Retinal pigment epithelial cell (primary cell): ENCODE measurements at regions not wholly inside any gene's neighbourhood (a gene's known extent, or its start where the extent isn't known, plus 50 kb on each side); places are given as distances from the start of the nearest gene placed in this dataset.

Experiments used
- DNase-seq: peaks from one replicate; pipeline ENCODE4 v3.0.0-alpha.2; 2010; ENCODE audit warnings: low read depth
- H3K4me3 ChIP-seq: 2 replicates; pipeline ENCODE4 v1.5.1; 2011; ENCODE audit warnings: mild to moderate bottlenecking, low read length, control low read depth, moderate library complexity
- TF ChIP-seq, protein P1 (sequence below): conservative IDR thresholded peaks from 2 replicates; pipeline ENCODE4 v1.5.1; 2011; ENCODE audit warnings: low read depth, low read length, control low read depth, inconsistent platforms

DNA sequence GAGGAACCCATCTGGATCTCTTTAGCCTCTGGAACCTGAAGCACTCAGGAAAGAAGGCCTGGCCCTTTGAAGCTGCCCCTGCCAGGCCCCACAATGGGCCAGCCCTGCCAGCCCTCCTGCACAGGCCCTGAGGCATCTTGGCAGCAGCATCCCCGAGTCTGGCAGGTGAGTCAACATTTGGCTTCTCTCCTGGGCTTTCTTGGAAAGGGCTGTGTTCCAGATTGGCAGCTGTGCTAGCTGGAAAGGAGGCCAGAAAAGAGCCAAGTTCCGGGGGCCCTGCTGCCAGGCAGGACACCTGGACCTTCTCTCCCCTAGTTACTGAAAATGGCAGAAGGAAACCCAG, 187.2 kb downstream of the SHQ1 start:
- TF ChIP-seq, protein P1, sequence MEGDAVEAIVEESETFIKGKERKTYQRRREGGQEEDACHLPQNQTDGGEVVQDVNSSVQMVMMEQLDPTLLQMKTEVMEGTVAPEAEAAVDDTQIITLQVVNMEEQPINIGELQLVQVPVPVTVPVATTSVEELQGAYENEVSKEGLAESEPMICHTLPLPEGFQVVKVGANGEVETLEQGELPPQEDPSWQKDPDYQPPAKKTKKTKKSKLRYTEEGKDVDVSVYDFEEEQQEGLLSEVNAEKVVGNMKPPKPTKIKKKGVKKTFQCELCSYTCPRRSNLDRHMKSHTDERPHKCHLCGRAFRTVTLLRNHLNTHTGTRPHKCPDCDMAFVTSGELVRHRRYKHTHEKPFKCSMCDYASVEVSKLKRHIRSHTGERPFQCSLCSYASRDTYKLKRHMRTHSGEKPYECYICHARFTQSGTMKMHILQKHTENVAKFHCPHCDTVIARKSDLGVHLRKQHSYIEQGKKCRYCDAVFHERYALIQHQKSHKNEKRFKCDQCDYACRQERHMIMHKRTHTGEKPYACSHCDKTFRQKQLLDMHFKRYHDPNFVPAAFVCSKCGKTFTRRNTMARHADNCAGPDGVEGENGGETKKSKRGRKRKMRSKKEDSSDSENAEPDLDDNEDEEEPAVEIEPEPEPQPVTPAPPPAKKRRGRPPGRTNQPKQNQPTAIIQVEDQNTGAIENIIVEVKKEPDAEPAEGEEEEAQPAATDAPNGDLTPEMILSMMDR = no peak
- DNase-seq = peak; percentile 52
- H3K4me3 ChIP-seq = no peak overlapping the region

DNA sequence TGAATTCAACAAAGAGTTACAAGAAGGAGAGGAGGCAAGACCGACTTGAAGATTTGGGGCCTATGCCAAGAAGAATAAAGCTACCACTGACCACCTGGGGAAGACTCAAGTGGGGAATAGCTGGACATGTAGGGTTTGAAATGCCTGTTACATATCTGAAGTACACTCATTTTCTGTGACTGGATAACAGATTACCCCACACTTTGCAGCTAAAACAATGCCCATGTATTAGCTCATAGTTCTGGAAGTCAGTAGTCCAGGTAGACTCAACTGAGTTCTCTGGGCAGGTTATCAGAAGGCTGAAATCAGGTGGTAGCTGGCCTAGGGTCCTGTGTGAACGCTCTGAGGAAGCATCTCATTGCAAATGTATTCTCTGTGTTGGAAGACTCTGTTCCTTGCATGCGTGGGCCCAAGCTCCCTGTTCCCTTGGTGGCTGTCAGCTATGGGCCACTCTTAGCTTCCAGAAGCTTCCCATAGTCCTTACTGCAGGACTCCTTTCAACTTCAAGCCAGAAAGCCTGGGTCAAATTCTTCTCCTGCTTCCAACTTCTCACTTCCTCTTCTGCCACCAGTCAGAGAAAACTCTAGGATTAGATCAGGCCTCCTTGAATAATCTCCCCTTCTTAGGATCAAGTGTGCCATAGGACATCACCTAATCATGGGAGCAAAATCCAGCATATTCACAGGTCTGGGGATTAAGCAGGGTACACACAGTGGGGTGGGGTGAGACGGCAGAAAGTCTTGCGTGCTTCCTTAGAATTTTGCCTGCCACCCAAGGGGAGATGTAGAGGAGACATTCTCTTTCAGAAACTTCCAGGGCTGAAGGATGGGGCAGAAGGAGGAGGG, 187.8 kb downstream of the SHQ1 start:
- no peak for DNase-seq
- TF ChIP-seq, protein P1 = no peak
- no peak overlapping the region for H3K4me3 ChIP-seq

DNA sequence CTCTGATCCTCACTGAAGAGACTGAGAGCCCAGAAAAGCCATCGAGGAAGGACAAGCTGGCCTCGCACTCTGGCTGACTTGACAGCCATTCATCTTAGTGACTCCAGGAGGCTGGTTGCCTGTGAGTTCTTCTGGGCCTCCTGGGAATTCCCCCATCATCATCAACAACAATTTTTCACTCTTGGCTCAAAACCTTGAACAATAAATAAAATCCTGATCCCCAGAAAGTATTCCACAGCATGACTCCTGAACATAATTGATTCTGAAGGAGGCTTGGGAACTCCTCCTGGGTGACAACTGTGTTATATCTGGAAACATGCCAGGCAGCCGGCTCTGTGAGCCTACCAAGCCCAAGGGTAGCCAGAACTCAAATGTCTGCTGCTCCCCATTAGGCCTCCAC, 188.6 kb downstream of the SHQ1 start:
- TF ChIP-seq, protein P1 = no peak
- DNase-seq = no peak
- H3K4me3 ChIP-seq = no peak overlapping the region

DNA sequence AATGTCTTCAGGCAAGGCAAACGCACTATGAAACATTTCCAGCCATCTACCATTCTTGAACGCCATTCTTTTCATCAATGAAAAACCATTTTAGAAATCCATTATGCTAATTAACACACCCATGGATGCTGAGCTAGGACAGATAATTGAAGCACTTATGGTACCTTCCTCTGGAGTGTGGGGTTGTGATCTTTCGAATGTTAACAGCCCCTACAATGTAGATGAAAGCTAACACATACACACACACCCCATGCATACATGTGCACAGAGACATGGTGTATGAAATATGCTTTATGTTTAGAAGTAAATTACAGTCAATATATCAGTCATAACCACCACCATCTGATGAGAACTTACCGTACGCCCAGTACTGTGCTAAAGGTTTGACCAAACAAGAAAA, 189.1 kb downstream of the SHQ1 start:
- TF ChIP-seq, protein P1 = no peak
- H3K4me3 ChIP-seq = no peak overlapping the region
- no peak for DNase-seq

DNA sequence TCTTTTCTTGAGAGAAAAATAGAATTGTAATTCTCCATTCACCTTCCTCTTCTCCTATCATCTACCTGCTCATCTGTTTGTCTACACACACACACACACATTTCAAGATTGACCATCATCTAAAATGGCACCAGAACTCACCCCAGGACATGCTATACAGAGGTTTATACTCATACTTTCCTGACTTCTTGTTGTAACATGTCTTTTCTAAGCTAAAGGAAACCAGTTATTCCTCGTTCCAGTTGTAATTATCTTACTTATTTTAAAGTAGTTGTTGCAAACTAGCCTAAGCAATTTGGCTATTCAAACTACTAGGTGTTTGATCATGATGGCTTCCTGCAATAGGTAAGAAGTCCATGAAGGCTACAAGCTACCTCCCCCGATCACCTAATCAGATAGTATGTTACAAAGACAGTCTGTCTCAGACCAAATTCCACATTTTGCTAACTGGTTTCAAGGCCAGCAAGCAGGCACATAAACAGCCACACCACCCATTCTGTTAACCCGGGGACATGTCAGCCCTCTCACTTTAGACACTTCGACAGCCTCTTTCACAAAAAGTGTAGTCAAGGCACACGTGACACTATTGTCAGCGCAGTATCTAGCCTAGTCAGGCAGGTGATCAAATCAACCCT, 189.7 kb downstream of the SHQ1 start:
- TF ChIP-seq, protein P1 = no peak
- DNase-seq = no peak
- H3K4me3 ChIP-seq = no peak overlapping the region

DNA sequence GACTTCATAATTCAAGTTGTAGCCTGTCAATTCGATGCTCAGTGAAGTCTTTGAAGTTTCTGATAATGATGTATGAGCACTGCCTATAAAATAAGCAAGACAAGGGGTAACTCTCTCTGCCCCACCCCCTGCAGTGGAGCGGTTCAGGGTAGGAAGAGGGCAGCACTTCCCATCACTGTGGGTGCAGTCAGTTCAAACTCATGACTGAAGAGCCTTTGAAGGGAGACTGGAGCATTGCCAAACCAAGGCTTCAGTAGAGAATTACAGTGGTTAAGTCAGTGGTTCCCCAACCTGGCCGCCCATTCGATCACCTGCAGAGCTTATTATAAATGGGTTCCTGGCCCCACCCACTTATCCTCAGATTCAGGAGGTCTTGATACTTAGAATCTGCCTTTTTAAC, 190.6 kb downstream of the SHQ1 start:
- TF ChIP-seq, protein P1 = no peak
- DNase-seq = peak; percentile 12
- no peak overlapping the region for H3K4me3 ChIP-seq

DNA sequence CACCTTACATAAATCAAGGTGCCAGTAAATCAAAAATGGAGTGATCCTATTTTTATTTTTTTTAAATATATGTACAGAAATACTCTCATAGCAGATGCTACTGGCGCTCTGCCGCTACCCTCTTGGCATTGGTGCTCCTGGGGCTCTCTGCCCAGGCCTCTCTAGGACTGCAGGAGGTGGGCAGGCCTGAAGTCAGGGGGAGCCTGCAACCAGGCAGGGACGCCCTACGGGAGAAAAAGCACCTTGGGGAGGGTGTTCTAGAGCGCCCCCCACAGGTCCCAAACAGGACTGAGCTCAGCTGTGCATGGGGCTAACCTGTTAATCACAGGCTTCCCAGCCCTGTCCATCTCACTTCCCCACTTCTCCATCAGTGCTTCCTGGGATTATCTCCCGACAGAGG, 192.5 kb downstream of the SHQ1 start:
- TF ChIP-seq, protein P1 = peak; percentile 29
- no peak overlapping the region for H3K4me3 ChIP-seq
- DNase-seq = no peak
